Panc1 (cell line): ENCODE measurements at regions not wholly inside any gene's neighbourhood (a gene's known extent, or its start where the extent isn't known, plus 50 kb on each side); places are given as distances from the start of the nearest gene placed in this dataset.

Experiments
- ATAC-seq: fragments of 200-7000 bp; cut with Tn5 transposase; 2 replicates; pipeline ENCODE4 v1.9.1; 2020; ENCODE audit warnings: mild to moderate bottlenecking, moderate library complexity
- BruUV-seq: library from RNA; stranded (reverse); fragments of 400-500 nt; replicated peaks from 2 replicates; lab custom pipeline; 2021; lab: Mats Ljungman, UMichigan
- CTCF ChIA-PET: fragments of 300-600 bp; sonication (Branson Sonifier 250); formaldehyde crosslinking; loops from one replicate; lab custom pipeline; 2022; ENCODE audit warnings: antibody characterized with exemption; lab: Charles Lee
- POLR2A ChIA-PET: fragments of 300-600 bp; sonication (Branson Sonifier 250); formaldehyde crosslinking; loops from one replicate; lab custom pipeline; 2022; ENCODE audit warnings: antibody characterized with exemption; lab: Charles Lee
- DNase-seq: peaks from one replicate; pipeline ENCODE4 v3.0.0-alpha.2; 2010; ENCODE audit warnings: low read depth, low spot score
- H3K27ac ChIP-seq: 2 replicates; pipeline ENCODE4 v1.5.1; 2011; ENCODE audit warnings: mild to moderate bottlenecking, low read length, inconsistent platforms
- H3K27me3 ChIP-seq: fragments of 200-500 bp; sonication (Bioruptor generic); 2 replicates; pipeline ENCODE4 v1.6.0; 2014; ENCODE audit warnings: low read length, inconsistent platforms; ENCODE audit not compliant: control insufficient read depth, insufficient read depth
- H3K36me3 ChIP-seq: fragments of 200-500 bp; sonication (Bioruptor generic); 2 replicates; pipeline ENCODE4 v1.5.1; 2014; ENCODE audit warnings: inconsistent platforms, mild to moderate bottlenecking, low read length, moderate library complexity; ENCODE audit not compliant: control insufficient read depth, insufficient read depth
- H3K4me1 ChIP-seq: 2 replicates; pipeline ENCODE4 v1.5.1; 2011; ENCODE audit warnings: inconsistent platforms, mild to moderate bottlenecking, low read length, moderate library complexity; ENCODE audit not compliant: control insufficient read depth, insufficient read depth
- H3K4me3 ChIP-seq, 2 experiments: 2 replicates each; pipeline ENCODE4 v1.5.1; 2011 to 2012; ENCODE audit warnings: low read depth in 2 of 2, low read length in 2 of 2, mild to moderate bottlenecking in 2 of 2, inconsistent platforms in 1 of 2, moderate library complexity in 1 of 2
- H3K9me3 ChIP-seq: fragments of 200-500 bp; sonication (Bioruptor generic); 2 replicates; pipeline ENCODE4 v1.5.1; 2014; ENCODE audit warnings: low read depth, mild to moderate bottlenecking, inconsistent platforms, low read length, moderate library complexity; ENCODE audit not compliant: control insufficient read depth, insufficient read depth
- POLR2AphosphoS5 ChIP-seq: IDR thresholded peaks from 2 replicates; pipeline ENCODE4 v1.6.1; 2012; ENCODE audit warnings: mild to moderate bottlenecking, low read depth, low read length, moderate library complexity
- REST ChIP-seq, 2 experiments: IDR thresholded peaks; 2 replicates each; pipeline ENCODE4 v1.6.1; 2011 to 2012; ENCODE audit warnings: low read depth in 2 of 2, control low read depth in 1 of 2, low read length in 1 of 2, mild to moderate bottlenecking in 1 of 2, moderate library complexity in 1 of 2; ENCODE audit not compliant: insufficient read depth in 1 of 2
- SIN3A ChIP-seq: IDR thresholded peaks from 2 replicates; pipeline ENCODE4 v1.6.1; 2012; ENCODE audit warnings: low read depth, mild to moderate bottlenecking, low read length, moderate library complexity, borderline replicate concordance; ENCODE audit not compliant: insufficient read depth
- TCF7L2 ChIP-seq: IDR thresholded peaks from 2 replicates; pipeline ENCODE4 v1.6.1; 2011; ENCODE audit warnings: mild to moderate bottlenecking, low read depth, low read length, inconsistent platforms
- in situ Hi-C: cut with HindIII; loops from 2 replicates; pipeline ENCODE4 v1.10.0; 2016; ENCODE audit warnings: low sequenced_read_pairs, low pct_unique_long_range_greater_than_20kb
- intact Hi-C: fragments of 100-400 bp; cut with micrococcal nuclease; formaldehyde crosslinking; loops from one replicate; pipeline ENCODE4 v1.10.0; 2022; ENCODE audit not compliant: unreplicated experiment
- TF ChIP-seq, protein P1 (sequence below): fragments of 450-650 bp; IDR thresholded peaks from 2 replicates; pipeline ENCODE4 v1.5.1; 2017; ENCODE audit warnings: mild to moderate bottlenecking

- intact Hi-C loops (no loop called here), in situ Hi-C loops (no loop called here)
- no peak for ATAC-seq
- no peaks in the 10 kb centered on the region for H3K27me3 ChIP-seq
- no peak overlapping the region for H3K27ac ChIP-seq
- DNase-seq, result no peak
- no peaks in the 10 kb centered on the region for H3K4me1 ChIP-seq
- no TSS peak for BruUV-seq
- TF ChIP-seq POLR2AphosphoS5, result no peak
- no peak for TF ChIP-seq TCF7L2
- TF ChIP-seq, protein P1, sequence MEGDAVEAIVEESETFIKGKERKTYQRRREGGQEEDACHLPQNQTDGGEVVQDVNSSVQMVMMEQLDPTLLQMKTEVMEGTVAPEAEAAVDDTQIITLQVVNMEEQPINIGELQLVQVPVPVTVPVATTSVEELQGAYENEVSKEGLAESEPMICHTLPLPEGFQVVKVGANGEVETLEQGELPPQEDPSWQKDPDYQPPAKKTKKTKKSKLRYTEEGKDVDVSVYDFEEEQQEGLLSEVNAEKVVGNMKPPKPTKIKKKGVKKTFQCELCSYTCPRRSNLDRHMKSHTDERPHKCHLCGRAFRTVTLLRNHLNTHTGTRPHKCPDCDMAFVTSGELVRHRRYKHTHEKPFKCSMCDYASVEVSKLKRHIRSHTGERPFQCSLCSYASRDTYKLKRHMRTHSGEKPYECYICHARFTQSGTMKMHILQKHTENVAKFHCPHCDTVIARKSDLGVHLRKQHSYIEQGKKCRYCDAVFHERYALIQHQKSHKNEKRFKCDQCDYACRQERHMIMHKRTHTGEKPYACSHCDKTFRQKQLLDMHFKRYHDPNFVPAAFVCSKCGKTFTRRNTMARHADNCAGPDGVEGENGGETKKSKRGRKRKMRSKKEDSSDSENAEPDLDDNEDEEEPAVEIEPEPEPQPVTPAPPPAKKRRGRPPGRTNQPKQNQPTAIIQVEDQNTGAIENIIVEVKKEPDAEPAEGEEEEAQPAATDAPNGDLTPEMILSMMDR, result no peak
- TF ChIP-seq REST (IDR thresholded peaks at IDR 0.05; ENCODE audit: insufficient read depth in 1 of 2, low read depth in 2 of 2, low read length in 1 of 2), result no peak
- no peak for TF ChIP-seq SIN3A
- CTCF ChIA-PET, result no interaction called here
- no peaks in the 10 kb centered on the region; the same call in 1 of the 2 replicates for H3K36me3 ChIP-seq
- POLR2A ChIA-PET, result no interaction called here
- no peak overlapping the region for H3K4me3 ChIP-seq
- H3K9me3 ChIP-seq, result no peaks in the 10 kb centered on the region
Measured at GRCh38 chr12:89250636-89251035, 101.7 kb downstream of the DUSP6 start.

DNA sequence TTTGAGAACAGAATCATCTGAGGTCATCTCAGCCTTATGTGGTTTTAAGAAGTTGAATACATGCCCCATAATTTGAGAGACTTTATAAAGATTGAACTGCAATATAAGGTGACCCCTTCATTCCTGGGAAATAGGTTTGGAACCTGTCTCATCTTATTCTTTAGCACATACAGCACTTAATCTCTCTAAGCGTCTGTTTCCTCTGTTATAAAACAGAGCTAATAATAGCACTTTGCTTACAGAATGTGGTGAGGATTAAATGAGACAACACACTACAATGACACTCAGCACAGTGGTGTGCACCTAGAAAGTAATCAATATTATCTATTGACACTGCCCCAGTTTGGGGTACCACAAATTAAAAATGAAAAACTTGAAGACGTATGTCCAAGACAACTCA is 102.1 kb downstream of the DUSP6 start:
- POLR2A ChIA-PET, result no interaction called here
- no peak for TF ChIP-seq TCF7L2
- no peak for TF ChIP-seq SIN3A
- no peak for TF ChIP-seq REST (IDR thresholded peaks at IDR 0.05; ENCODE audit: insufficient read depth in 1 of 2, low read depth in 2 of 2, low read length in 1 of 2)
- TF ChIP-seq POLR2AphosphoS5, result no peak
- TF ChIP-seq, protein P1, result no peak
- ATAC-seq (no peak), DNase-seq (no peak)
- CTCF ChIA-PET, result no interaction called here
- BruUV-seq, result no TSS peak
- in situ Hi-C loops, result no loop called here
- Histone ChIP-seq H3K9me3 (no peaks in the 10 kb centered on the region), H3K36me3 (no peaks in the 10 kb centered on the region; the same call in 1 of the 2 replicates), H3K27ac (no peak overlapping the region), H3K4me1 (no peaks in the 10 kb centered on the region), H3K27me3 (no peaks in the 10 kb centered on the region), H3K4me3 (no peak overlapping the region)
- intact Hi-C loops, result no loop called here
